Mesenchymal stem cell (in vitro differentiated cells and primary cell): ENCODE measurements at regions not wholly inside any gene's neighbourhood (a gene's known extent, or its start where the extent isn't known, plus 50 kb on each side); places are given as distances from the start of the nearest gene placed in this dataset.

Experiments used
- DNase-seq: peaks from one replicate; pipeline ENCODE4 v3.0.0-alpha.2; 2013
- H2AFZ ChIP-seq: one replicate; pipeline ENCODE4 v1.6.1; 2013; ENCODE audit warnings: low read depth, mild to moderate bottlenecking, control low read depth, inconsistent platforms, low read length, moderate library complexity
- H2AK5ac ChIP-seq: 2 replicates; pipeline ENCODE4 v1.6.1; 2013; ENCODE audit warnings: low read length, moderate library complexity, mild to moderate bottlenecking, inconsistent platforms; ENCODE audit not compliant: severe bottlenecking
- H2BK120ac ChIP-seq: one replicate; pipeline ENCODE4 v1.6.1; 2013; ENCODE audit warnings: low read depth, mild to moderate bottlenecking, inconsistent platforms, low read length, moderate library complexity
- H2BK12ac ChIP-seq, 2 experiments: one replicate each; pipeline ENCODE4 v1.6.1; 2013; ENCODE audit warnings: inconsistent platforms in 2 of 2, low read length in 2 of 2, mild to moderate bottlenecking in 2 of 2, moderate library complexity in 2 of 2, control low read depth in 1 of 2
- H2BK15ac ChIP-seq: one replicate; pipeline ENCODE4 v1.6.1; 2013; ENCODE audit warnings: mild to moderate bottlenecking, low read depth, inconsistent platforms; ENCODE audit not compliant: poor library complexity, severe bottlenecking
- H2BK5ac ChIP-seq: 2 replicates; pipeline ENCODE4 v1.6.1; 2013; ENCODE audit warnings: low read depth, mild to moderate bottlenecking, low read length, control low read depth, inconsistent platforms; ENCODE audit not compliant: poor library complexity, severe bottlenecking
- H3K14ac ChIP-seq, 2 experiments: one replicate each; pipeline ENCODE4 v1.6.1; 2013; ENCODE audit warnings: inconsistent platforms in 2 of 2, low read length in 2 of 2, control low read depth in 1 of 2, mild to moderate bottlenecking in 1 of 2, moderate library complexity in 1 of 2
- H3K18ac ChIP-seq, 2 experiments: one replicate each; pipeline ENCODE4 v1.6.1; 2013; ENCODE audit warnings: inconsistent platforms in 2 of 2, low read length in 2 of 2, control low read depth in 1 of 2, low read depth in 1 of 2, mild to moderate bottlenecking in 1 of 2
- H3K23ac ChIP-seq, 2 experiments: one replicate each; pipeline ENCODE4 v1.6.1; 2013; ENCODE audit warnings: inconsistent platforms in 2 of 2, low read length in 2 of 2, mild to moderate bottlenecking in 2 of 2, moderate library complexity in 2 of 2, control low read depth in 1 of 2
- H3K27ac ChIP-seq: 2 replicates; pipeline ENCODE4 v1.5.1; 2013; ENCODE audit warnings: mild to moderate bottlenecking, moderate library complexity, low read length, control low read depth, inconsistent platforms; ENCODE audit not compliant: poor library complexity, severe bottlenecking
- H3K27me3 ChIP-seq, 2 experiments: 2 replicates each; pipeline versions ENCODE4 v1.6.1 to v1.7.0; 2013; ENCODE audit warnings: low read length in 2 of 2, mild to moderate bottlenecking in 2 of 2, moderate library complexity in 2 of 2, control low read depth in 1 of 2, inconsistent platforms in 1 of 2; ENCODE audit not compliant: control insufficient read depth in 1 of 2, insufficient read depth in 1 of 2
- H3K36me3 ChIP-seq, 2 experiments: 2 replicates each; pipeline versions ENCODE4 v1.6.1 to v1.7.0; 2013; ENCODE audit warnings: low read length in 2 of 2, control low read depth in 1 of 2, inconsistent platforms in 1 of 2, low read depth in 1 of 2, mild to moderate bottlenecking in 1 of 2; ENCODE audit not compliant: insufficient read depth in 2 of 2, control insufficient read depth in 1 of 2
- H3K4ac ChIP-seq, 2 experiments: one replicate each; pipeline ENCODE4 v1.6.1; 2013; ENCODE audit warnings: inconsistent platforms in 2 of 2, low read length in 2 of 2, mild to moderate bottlenecking in 2 of 2, moderate library complexity in 2 of 2, control low read depth in 1 of 2, low read depth in 1 of 2
- H3K4me1 ChIP-seq: 2 replicates; pipeline ENCODE4 v1.6.1; 2013; ENCODE audit warnings: low read depth, low read length, control low read depth; ENCODE audit not compliant: control insufficient read depth, insufficient read depth
- H3K4me2 ChIP-seq: 2 replicates; pipeline ENCODE4 v1.6.1; 2013; ENCODE audit warnings: low read length, mild to moderate bottlenecking, inconsistent platforms; ENCODE audit not compliant: poor library complexity, severe bottlenecking
- H3K4me3 ChIP-seq, 2 experiments: 2 replicates each; pipeline versions ENCODE4 v1.5.1 to v1.7.0; 2013; ENCODE audit warnings: low read length in 2 of 2, mild to moderate bottlenecking in 2 of 2, control low read depth in 1 of 2, low read depth in 1 of 2; ENCODE audit not compliant: insufficient read depth in 1 of 2
- H3K79me1 ChIP-seq: replicated peaks from 2 replicates; pipeline ENCODE4 v1.6.1; 2013; ENCODE audit warnings: mild to moderate bottlenecking, control low read depth, low read length, inconsistent platforms; ENCODE audit not compliant: poor library complexity, severe bottlenecking
- H3K9ac ChIP-seq: 2 replicates; pipeline ENCODE4 v1.7.0; 2013; ENCODE audit warnings: mild to moderate bottlenecking, low read length, moderate library complexity
- H3K9me3 ChIP-seq: 2 replicates; pipeline ENCODE4 v1.7.0; 2013; ENCODE audit warnings: mild to moderate bottlenecking, low read length; ENCODE audit not compliant: control insufficient read depth
- H4K8ac ChIP-seq: one replicate; pipeline ENCODE4 v1.6.1; 2013; ENCODE audit warnings: inconsistent platforms, mild to moderate bottlenecking, low read length, moderate library complexity
- H4K91ac ChIP-seq: one replicate; pipeline ENCODE4 v1.6.1; 2013; ENCODE audit warnings: mild to moderate bottlenecking, low read length, inconsistent platforms
- whole genome bisulfite sequencing: methylation state at CpG from one replicate; pipeline ENCODE4 v1.1.7; 2013; ENCODE audit warnings: mixed read lengths; 5-methylcytosine and 5-hydroxymethylcytosine counted together

GRCh38 chr9:115378758-115379157 lies 260.8 kb upstream of the TNC start:
- peak overlapping the region; percentile 53 for H2AK5ac ChIP-seq
- peaks cover 11% of the 10 kb centered on the region for H3K9me3 ChIP-seq
- H3K79me1 ChIP-seq, result no peaks in the 10 kb centered on the region
- H2BK12ac ChIP-seq, result no peak overlapping the region
- no peak overlapping the region for H2AFZ ChIP-seq
- peaks cover 5% of the 10 kb centered on the region for H3K4me1 ChIP-seq
- H2BK120ac ChIP-seq, result no peak overlapping the region
- H3K4me3 ChIP-seq, result no peak overlapping the region
- H3K27me3 ChIP-seq, result no peaks in the 10 kb centered on the region
- no peak overlapping the region for H2BK15ac ChIP-seq
- H3K4ac ChIP-seq, result peak overlapping the region in 1 of 2 experiments; percentile 40
- H3K36me3 ChIP-seq, result no peaks in the 10 kb centered on the region
- no peak overlapping the region for H3K23ac ChIP-seq
- H4K8ac ChIP-seq, result no peak overlapping the region
- H3K27ac ChIP-seq, result no peak overlapping the region
- no peak overlapping the region for H3K9ac ChIP-seq
- H4K91ac ChIP-seq, result no peak overlapping the region
- no peak for DNase-seq
- H3K14ac ChIP-seq, result no peak overlapping the region
- no peak overlapping the region for H3K4me2 ChIP-seq
- H2BK5ac ChIP-seq, result no peak overlapping the region
- no peak overlapping the region for H3K18ac ChIP-seq

DNA sequence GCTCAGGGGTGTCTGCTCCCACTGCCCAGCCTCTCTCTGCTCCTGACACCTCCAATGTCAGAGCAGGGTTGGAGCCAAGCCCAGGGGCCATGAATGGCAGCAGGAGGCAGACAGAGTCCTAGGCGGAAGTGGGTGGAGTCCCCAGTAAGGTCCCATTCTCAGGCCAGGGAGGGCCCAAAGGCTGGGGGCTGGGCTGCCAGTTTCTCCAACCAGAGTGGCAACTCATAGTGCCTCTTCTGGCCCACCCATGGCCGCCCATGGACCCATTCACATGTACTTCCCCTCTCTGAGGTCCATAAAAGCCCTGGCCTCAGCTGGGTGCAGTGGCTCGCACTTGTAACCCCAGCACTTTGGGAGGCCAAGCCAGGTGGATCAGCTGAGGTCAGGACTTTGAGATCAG lies 261.8 kb upstream of the TNC start:
- Histone ChIP-seq H2BK120ac (no peak overlapping the region), H3K4me3 (no peak overlapping the region), H3K18ac (no peak overlapping the region), H2AFZ (no peak overlapping the region), H3K4me2 (no peak overlapping the region), H3K27me3 (no peaks in the 10 kb centered on the region), H3K27ac (no peak overlapping the region), H2AK5ac (peak overlapping the region; percentile 61), H3K79me1 (no peaks in the 10 kb centered on the region), H3K4ac (no peak overlapping the region), H3K36me3 (no peaks in the 10 kb centered on the region), H4K91ac (no peak overlapping the region), H3K9ac (no peak overlapping the region), H3K4me1 (peaks cover 5% of the 10 kb centered on the region), H3K14ac (peak overlapping the region in 1 of 2 experiments; percentile 46), H4K8ac (no peak overlapping the region), H2BK12ac (no peak overlapping the region), H2BK15ac (no peak overlapping the region), H3K23ac (no peak overlapping the region), H2BK5ac (no peak overlapping the region), H3K9me3 (peaks cover 11% of the 10 kb centered on the region)
- DNase-seq, result no peak
- 88% methylated on average over 3 of the region's 3 CpGs for WGBS

DNA sequence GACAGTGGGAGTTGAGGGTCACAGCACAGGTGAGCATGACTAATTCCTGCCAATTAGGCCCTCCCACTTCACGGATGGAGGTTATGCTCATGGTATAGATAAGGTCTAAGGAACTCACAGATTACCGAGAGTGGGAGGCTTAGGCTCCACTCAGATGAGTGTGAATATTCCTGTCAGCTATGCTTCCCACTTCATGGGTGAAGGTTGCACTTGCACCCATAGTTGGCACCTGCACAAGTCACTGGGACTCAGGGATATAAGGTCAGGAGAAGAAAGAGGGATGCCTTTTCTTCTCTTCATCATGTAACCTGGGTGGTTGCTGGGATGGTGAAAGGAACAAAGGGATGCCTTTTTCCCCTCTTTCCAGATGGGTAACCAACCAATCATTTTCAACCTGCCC lies 264.9 kb upstream of the TNC start:
- Histone ChIP-seq H3K9ac (no peak overlapping the region), H3K27ac (no peak overlapping the region), H2AFZ (no peak overlapping the region), H3K4me1 (peaks cover 5% of the 10 kb centered on the region), H2AK5ac (no peak overlapping the region), H3K18ac (no peak overlapping the region), H3K23ac (no peak overlapping the region), H4K8ac (no peak overlapping the region), H3K4me2 (no peak overlapping the region), H3K4me3 (no peak overlapping the region), H3K27me3 (no peaks in the 10 kb centered on the region), H3K14ac (no peak overlapping the region), H3K79me1 (no peaks in the 10 kb centered on the region), H2BK120ac (no peak overlapping the region), H2BK5ac (no peak overlapping the region), H3K4ac (no peak overlapping the region), H4K91ac (no peak overlapping the region), H2BK15ac (no peak overlapping the region), H3K9me3 (peaks cover 11% of the 10 kb centered on the region), H3K36me3 (no peaks in the 10 kb centered on the region), H2BK12ac (no peak overlapping the region)
- 89% methylated on average over 2 of the region's 2 CpGs for WGBS
- no peak for DNase-seq

DNA sequence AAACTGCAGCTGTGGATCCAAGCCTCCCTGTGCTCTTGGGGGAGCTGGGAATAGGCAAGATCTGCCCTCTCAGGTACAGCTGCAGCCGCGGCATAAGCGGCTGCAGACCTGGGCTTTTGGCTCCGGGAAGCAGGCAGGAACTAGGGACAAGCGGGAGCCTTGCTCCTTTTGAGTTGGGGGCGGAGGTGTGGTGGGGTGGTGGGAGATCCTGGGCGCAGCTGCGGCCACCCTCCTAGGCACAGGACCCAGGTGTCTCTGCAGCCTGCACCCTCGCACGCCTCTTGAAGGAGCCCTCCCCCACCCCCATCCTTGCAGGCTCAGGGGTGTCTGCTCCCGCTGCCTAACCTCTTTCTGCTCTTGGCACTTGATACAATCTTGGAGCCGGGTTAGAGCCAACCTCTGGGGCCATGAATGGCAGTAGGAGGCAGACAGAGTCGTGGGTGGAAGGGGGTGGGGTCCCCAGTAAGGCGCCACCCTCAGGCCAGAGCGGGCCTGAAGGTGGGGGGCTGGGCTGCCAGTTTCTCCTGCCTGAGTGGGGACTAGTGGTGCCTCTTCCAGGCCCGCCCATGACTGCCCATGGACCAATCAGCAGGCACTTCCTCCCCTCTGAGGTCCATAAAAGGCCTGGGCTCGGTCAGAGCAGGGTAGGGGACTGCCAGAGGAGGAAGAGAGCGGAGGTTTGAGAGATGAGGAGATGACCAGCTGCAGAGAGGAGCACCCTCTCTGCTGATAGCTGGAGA lies 267.6 kb upstream of the TNC start:
- Histone ChIP-seq H3K27ac (no peak overlapping the region), H3K9me3 (peaks cover 11% of the 10 kb centered on the region), H3K23ac (no peak overlapping the region), H2BK15ac (no peak overlapping the region), H3K4ac (no peak overlapping the region), H3K18ac (no peak overlapping the region), H2BK5ac (no peak overlapping the region), H4K91ac (no peak overlapping the region), H3K79me1 (no peaks in the 10 kb centered on the region), H2AK5ac (no peak overlapping the region), H3K4me2 (no peak overlapping the region), H2AFZ (no peak overlapping the region), H3K4me3 (no peak overlapping the region), H3K27me3 (no peaks in the 10 kb centered on the region), H4K8ac (no peak overlapping the region), H2BK12ac (no peak overlapping the region), H3K14ac (no peak overlapping the region), H3K4me1 (no peaks in the 10 kb centered on the region), H3K36me3 (no peaks in the 10 kb centered on the region), H3K9ac (no peak overlapping the region), H2BK120ac (no peak overlapping the region)
- 92% methylated on average over 17 of the region's 18 CpGs for WGBS
- DNase-seq, result no peak
